ENCODE measurements at regions not wholly inside any gene's neighbourhood (a gene's known extent, or its start where the extent isn't known, plus 50 kb on each side); places are given as distances from the start of the nearest gene placed in this dataset.

DNA sequence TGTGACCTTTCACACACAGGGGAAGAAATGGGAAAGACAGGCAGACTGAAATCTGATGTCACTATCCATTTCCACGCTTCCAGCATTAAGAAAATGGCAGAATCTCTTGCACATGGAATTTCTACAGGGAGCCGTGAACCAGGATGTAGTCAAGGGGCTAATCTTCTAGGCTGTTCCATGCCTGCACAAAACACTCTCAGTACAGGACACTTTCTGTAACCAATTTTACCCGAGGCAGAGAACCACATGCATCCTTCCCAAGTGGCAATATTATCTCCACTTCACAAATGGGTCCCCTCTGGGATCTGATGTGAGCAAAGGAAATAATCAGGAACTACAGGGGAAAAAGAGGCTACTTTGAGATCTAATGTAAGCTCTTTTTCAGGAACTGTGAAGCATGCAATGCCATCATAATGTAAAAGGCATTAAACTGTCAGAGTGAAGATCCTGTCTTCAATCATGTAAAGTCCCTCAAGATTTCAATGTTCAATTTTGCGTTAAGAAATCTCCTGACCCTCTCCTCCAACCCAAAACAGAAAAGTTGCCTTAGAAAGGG, 236.9 kb downstream of the RBM43 start:
- dilution Hi-C loops (cut with MboI; ENCODE audit: extremely low pct_ligation_motif_present, low sequenced_read_pairs) (no loop called here), intact Hi-C loops (cut with micrococcal nuclease) (no loop called here)
- TF ChIP-seq CTCF (IDR thresholded peaks at IDR 0.05; ENCODE audit: extremely low read depth in 1 of 2, insufficient read depth in 1 of 2, low read depth in 1 of 2, low read length in 2 of 2): no peak
- no peak for TF ChIP-seq EZH2 (IDR thresholded peaks at IDR 0.05; ENCODE audit: borderline replicate concordance, low read depth, low read length, severe bottlenecking)
- no peak for TF ChIP-seq POLR2AphosphoS5 (IDR thresholded peaks at IDR 0.05; ENCODE audit: insufficient read depth, low read depth, low read length)
- TF ChIP-seq POLR2A (IDR thresholded peaks at IDR 0.05; ENCODE audit: low read depth, low read length): no peak
- TF ChIP-seq GATA2 (IDR thresholded peaks at IDR 0.05; ENCODE audit: insufficient read depth, insufficient read length, low read depth, low read length): no peak
- TF ChIP-seq JUN (IDR thresholded peaks at IDR 0.05; ENCODE audit: borderline replicate concordance, insufficient read depth, insufficient read length, low read depth): no peak
- TF ChIP-seq MAX (IDR thresholded peaks at IDR 0.05; ENCODE audit: insufficient read depth, insufficient read length): no peak
- no peak for TF ChIP-seq FOS (IDR thresholded peaks at IDR 0.05; ENCODE audit: borderline replicate concordance, insufficient read depth, low read length)
- no peak for TF ChIP-seq MYC (IDR thresholded peaks at IDR 0.05; ENCODE audit: low read depth, low read length)
- Histone ChIP-seq H3K9me3 (replicated peaks; ENCODE audit: control insufficient read depth, insufficient read depth, low read length) (no peaks in the 10 kb centered on the region), H3K9ac (replicated peaks; ENCODE audit: extremely low read depth, insufficient read depth, low read length) (no peak overlapping the region), H3K36me3 (ENCODE audit: control insufficient read depth in 2 of 2, extremely low read depth in 1 of 2, insufficient read depth in 2 of 2, low read length in 2 of 2) (no peaks in the 10 kb centered on the region), H3K4me3 (replicated peaks in 1 of 3; ENCODE audit: insufficient read depth in 1 of 3, low read depth in 1 of 3, low read length in 3 of 3) (no peak overlapping the region), H3K4me1 (ENCODE audit: control insufficient read depth, extremely low read depth, insufficient read depth, low read length) (no peaks in the 10 kb centered on the region), H2AFZ (ENCODE audit: low read depth, low read length) (no peak overlapping the region), H3K27ac (ENCODE audit: insufficient read depth, low read depth, low read length) (no peak overlapping the region), H3K4me2 (ENCODE audit: insufficient read depth, low read length) (no peak overlapping the region), H3K27me3 (ENCODE audit: control insufficient read depth in 2 of 2, insufficient read depth in 2 of 2, low read length in 2 of 2) (peaks cover 0 to 2% of the 10 kb centered on the region in 2 experiments), H4K20me1 (replicated peaks; ENCODE audit: control insufficient read depth, extremely low read depth, insufficient read depth, low read length) (no peaks in the 10 kb centered on the region), H3K9me1 (replicated peaks; ENCODE audit: control insufficient read depth, extremely low read depth, insufficient read depth, low read length) (no peaks in the 10 kb centered on the region), H3K79me2 (ENCODE audit: control insufficient read depth, insufficient read depth, low read length) (no peaks in the 10 kb centered on the region)
- CTCF ChIA-PET: no interaction called here
- DNase-seq (ENCODE audit: low read depth, low spot score) (no peak), FAIRE-seq (no peak)
- no TSS peak for BruUV-seq (replicated peaks)
- POLR2A ChIA-PET: no interaction called here

All from endothelial cell of umbilical vein (primary cell).